Type B pancreatic cell (in vitro differentiated cells): ENCODE measurements at regions not wholly inside any gene's neighbourhood (a gene's known extent, or its start where the extent isn't known, plus 50 kb on each side); places are given as distances from the start of the nearest gene placed in this dataset.
"Not testable (repeated sequence)": the region's sequence is repeated elsewhere in the genome, so short reads cannot be mapped to it uniquely, and the experiment has no call there.

Experiments used
- DNase-seq: peaks from one replicate; pipeline ENCODE4 v3.0.0; 2021; ENCODE audit warnings: mixed read lengths; ENCODE audit not compliant: unreplicated experiment; ENCODE audit errors: extremely low spot score
- H3K27ac Mint-ChIP-seq: 2 replicates; pipeline ENCODE4 v1.8.0; 2021; ENCODE audit warnings: mild to moderate bottlenecking, mixed read lengths
- H3K27me3 Mint-ChIP-seq: 2 replicates; pipeline ENCODE4 v1.8.0; 2021; ENCODE audit warnings: mixed read lengths
- H3K36me3 Mint-ChIP-seq: 2 replicates; pipeline ENCODE4 v1.8.0; 2021; ENCODE audit warnings: mixed read lengths
- H3K4me1 Mint-ChIP-seq: one replicate; pipeline ENCODE4 v1.8.0; 2021; ENCODE audit warnings: mixed read lengths; ENCODE audit not compliant: unreplicated experiment
- H3K4me3 Mint-ChIP-seq: 2 replicates; pipeline ENCODE4 v1.8.0; 2021; ENCODE audit warnings: mild to moderate bottlenecking, mixed read lengths
- H3K9me3 Mint-ChIP-seq: 2 replicates; pipeline ENCODE4 v1.8.0; 2021; ENCODE audit warnings: mixed read lengths
- TF ChIP-seq, protein P1 (sequence below): fragments of 200-600 bp; sonication (generic); conservative IDR thresholded peaks from 2 replicates; pipeline ENCODE4 v1.5.0; 2021; ENCODE audit warnings: antibody characterized with exemption, mild to moderate bottlenecking

DNA sequence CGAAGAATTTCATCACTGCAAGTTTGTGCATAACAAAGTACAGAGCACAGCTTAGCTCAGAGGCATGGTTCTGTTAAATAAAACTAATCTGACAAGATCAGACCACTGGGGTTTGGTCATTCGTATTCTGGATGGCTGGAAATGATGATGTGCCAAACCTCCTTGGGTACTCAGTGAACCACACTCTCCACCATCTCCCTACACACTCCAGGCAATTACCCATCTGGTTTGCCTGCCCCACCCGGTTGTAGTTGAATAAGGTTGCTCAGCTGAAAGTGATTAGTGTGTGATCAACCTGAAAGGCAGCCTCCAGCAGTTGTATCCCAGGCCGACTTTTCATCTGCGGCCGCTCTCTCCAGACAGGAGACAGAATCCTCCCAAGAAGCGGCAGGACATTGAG, 371.4 kb downstream of the TLE1 start:
- no peak for DNase-seq
- TF ChIP-seq, protein P1, sequence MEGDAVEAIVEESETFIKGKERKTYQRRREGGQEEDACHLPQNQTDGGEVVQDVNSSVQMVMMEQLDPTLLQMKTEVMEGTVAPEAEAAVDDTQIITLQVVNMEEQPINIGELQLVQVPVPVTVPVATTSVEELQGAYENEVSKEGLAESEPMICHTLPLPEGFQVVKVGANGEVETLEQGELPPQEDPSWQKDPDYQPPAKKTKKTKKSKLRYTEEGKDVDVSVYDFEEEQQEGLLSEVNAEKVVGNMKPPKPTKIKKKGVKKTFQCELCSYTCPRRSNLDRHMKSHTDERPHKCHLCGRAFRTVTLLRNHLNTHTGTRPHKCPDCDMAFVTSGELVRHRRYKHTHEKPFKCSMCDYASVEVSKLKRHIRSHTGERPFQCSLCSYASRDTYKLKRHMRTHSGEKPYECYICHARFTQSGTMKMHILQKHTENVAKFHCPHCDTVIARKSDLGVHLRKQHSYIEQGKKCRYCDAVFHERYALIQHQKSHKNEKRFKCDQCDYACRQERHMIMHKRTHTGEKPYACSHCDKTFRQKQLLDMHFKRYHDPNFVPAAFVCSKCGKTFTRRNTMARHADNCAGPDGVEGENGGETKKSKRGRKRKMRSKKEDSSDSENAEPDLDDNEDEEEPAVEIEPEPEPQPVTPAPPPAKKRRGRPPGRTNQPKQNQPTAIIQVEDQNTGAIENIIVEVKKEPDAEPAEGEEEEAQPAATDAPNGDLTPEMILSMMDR = no peak
- H3K36me3 Mint-ChIP-seq = no peaks in the 10 kb centered on the region
- H3K4me3 Mint-ChIP-seq = no peak overlapping the region
- no peaks in the 10 kb centered on the region for H3K27me3 Mint-ChIP-seq
- no peaks in the 10 kb centered on the region for H3K4me1 Mint-ChIP-seq
- peaks cover 12% of the 10 kb centered on the region for H3K9me3 Mint-ChIP-seq
- no peak overlapping the region for H3K27ac Mint-ChIP-seq

DNA sequence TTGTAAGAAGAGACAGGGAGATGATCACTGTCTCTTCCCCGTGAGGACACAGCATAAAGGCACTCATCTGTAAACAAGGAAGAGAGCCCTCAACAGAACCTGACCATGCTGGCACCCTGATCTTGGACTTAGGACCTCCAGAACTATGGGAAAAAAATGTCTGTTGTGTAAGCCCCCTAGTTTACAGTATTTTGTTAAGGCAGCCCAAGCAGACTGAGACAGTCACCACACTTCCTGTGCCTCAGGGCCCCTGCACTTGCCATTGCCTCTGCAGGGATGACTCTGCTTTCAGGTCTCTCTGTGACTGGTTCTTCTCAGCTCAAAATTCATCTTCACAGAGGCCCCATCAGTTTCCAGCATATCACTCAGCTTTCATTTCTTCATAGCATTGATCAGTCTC, 372.1 kb downstream of the TLE1 start:
- Mint-ChIP-seq H3K36me3 (no peaks in the 10 kb centered on the region), H3K27me3 (no peaks in the 10 kb centered on the region), H3K9me3 (peaks cover 12% of the 10 kb centered on the region), H3K4me1 (no peaks in the 10 kb centered on the region), H3K4me3 (no peak overlapping the region), H3K27ac (no peak overlapping the region)
- DNase-seq = no peak
- TF ChIP-seq, protein P1 = no peak

DNA sequence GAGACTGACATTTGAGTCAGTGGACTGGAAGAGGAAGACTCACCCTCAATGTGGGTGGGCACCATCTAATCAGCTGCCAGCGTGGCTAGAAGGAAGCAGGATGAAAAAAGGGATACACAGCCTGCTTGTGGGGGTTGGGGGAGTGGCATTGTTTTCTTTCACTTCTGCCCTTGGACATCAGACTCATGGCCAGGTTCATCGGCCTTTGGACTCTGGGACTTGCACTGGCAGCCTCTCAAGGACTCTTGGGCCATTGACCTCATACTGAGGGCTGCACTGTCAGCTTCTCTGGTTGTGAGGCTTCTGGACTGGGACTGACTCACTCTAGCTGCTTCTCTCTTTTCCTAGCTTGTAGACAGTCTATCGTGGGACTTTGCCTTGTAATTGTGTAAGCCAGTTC, 374.9 kb downstream of the TLE1 start:
- no peak for DNase-seq
- H3K27me3 Mint-ChIP-seq = no peaks in the 10 kb centered on the region
- no peak overlapping the region for H3K4me3 Mint-ChIP-seq
- no peaks in the 10 kb centered on the region for H3K4me1 Mint-ChIP-seq
- TF ChIP-seq, protein P1 = no peak
- peaks cover 4% of the 10 kb centered on the region for H3K36me3 Mint-ChIP-seq
- peaks cover 21% of the 10 kb centered on the region for H3K9me3 Mint-ChIP-seq
- no peak overlapping the region for H3K27ac Mint-ChIP-seq

DNA sequence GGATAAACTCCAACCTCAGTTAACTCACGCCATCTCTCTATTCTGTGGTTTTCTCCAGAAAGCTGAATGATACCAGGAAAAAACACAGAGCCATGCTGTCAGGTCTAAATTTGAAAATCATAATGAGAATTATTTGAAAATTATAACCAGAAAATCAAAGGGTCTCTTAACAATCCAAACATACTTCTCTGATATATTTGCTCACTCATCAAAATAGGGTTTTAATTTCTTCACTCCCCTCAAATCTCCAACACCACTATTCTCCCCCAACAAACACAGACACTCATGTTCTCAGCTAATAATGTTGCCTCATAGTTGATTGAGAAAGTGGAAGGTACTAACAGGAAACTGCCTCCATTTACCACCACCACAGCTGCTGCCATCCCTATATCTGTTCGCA, 375.5 kb downstream of the TLE1 start:
- TF ChIP-seq, protein P1 = no peak
- H3K4me3 Mint-ChIP-seq = no peak overlapping the region
- DNase-seq = no peak
- no peak overlapping the region for H3K27ac Mint-ChIP-seq
- no peaks in the 10 kb centered on the region for H3K4me1 Mint-ChIP-seq
- no peaks in the 10 kb centered on the region for H3K27me3 Mint-ChIP-seq
- H3K9me3 Mint-ChIP-seq = peaks cover 24% of the 10 kb centered on the region
- H3K36me3 Mint-ChIP-seq = peaks cover 8% of the 10 kb centered on the region

DNA sequence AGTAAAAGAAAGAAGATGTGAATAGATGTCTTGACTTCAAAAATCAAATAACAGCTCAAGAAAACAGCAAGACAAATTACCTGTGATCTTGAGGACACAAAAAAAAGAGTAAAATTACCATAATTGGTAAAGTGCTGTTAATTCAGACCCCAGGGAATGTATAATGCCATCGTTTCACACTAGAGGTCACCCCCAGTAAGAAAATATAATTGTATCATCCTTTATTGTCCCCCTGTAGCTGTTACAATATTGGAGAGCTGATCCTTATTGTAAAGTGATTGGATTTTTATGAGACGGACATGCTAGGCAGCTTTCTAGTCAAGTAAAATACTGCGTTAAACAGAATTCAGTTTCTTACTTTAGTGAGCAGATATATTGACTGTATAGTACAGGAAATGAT, 377.0 kb downstream of the TLE1 start:
- no peak overlapping the region for H3K27ac Mint-ChIP-seq
- no peak overlapping the region for H3K4me3 Mint-ChIP-seq
- TF ChIP-seq, protein P1 = no peak
- peaks cover 24% of the 10 kb centered on the region for H3K9me3 Mint-ChIP-seq
- DNase-seq = no peak
- H3K36me3 Mint-ChIP-seq = peaks cover 8% of the 10 kb centered on the region
- H3K4me1 Mint-ChIP-seq = no peaks in the 10 kb centered on the region
- H3K27me3 Mint-ChIP-seq = no peaks in the 10 kb centered on the region

DNA sequence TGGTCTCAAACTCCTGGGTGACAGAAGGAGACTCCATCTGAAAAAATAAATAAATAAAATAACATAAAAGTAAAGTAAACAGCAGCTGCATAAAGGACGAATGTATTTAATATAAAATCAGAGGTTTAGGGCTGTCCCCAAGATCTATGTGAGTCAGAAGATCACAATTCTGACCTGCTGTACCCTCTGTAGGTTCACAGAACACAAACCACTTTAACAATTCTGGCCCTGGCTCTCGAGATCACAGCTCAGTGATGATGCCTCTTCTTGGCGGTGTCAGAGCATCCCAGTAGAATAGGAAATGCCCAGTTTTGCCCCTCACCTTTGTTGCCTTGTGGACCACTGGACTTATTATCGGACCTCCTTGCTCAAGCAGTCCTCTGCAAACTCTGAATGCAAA, 380.9 kb downstream of the TLE1 start:
- Mint-ChIP-seq H3K36me3 (peaks cover 8% of the 10 kb centered on the region), H3K4me1 (no peaks in the 10 kb centered on the region), H3K27me3 (no peaks in the 10 kb centered on the region), H3K27ac (no peak overlapping the region), H3K4me3 (no peak overlapping the region), H3K9me3 (peaks cover 20% of the 10 kb centered on the region)
- no peak for DNase-seq
- TF ChIP-seq, protein P1 = no peak

DNA sequence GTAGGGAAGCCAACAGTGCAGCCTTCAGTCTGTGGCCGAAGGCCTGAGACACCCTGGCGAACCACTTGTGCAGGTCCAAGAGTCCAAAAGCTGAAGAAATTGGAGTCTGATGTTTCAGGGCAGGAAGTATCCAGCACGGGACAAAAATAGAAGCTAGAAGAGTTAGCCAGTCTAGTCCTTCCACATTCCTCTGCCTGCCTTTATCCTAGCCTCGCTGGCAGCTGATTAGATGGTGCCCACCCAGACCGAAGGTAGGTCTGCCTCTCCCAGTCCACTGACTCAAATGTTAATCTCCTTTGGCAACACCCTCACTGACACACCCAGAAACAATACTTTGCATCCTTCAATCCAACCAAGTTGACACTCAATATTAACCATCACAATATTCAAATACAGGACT, 381.6 kb downstream of the TLE1 start:
- Mint-ChIP-seq H3K27ac (peak overlapping the region; percentile 69), H3K9me3 (peaks cover 23% of the 10 kb centered on the region)
- not testable (repeated sequence) for H3K4me1 Mint-ChIP-seq, H3K4me3 Mint-ChIP-seq, H3K36me3 Mint-ChIP-seq, H3K27me3 Mint-ChIP-seq, DNase-seq
